GM12878 (cell line): ENCODE measurements at regions not wholly inside any gene's neighbourhood (a gene's known extent, or its start where the extent isn't known, plus 50 kb on each side); places are given as distances from the start of the nearest gene placed in this dataset.

Experiments used
- BRCA1 ChIP-seq: IDR thresholded peaks from 2 replicates; pipeline ENCODE4 v1.6.1; 2011; ENCODE audit warnings: low read depth, low read length, improper control_type of control experiment
- EZH2 ChIP-seq: IDR thresholded peaks from 2 replicates; pipeline ENCODE4 v1.6.1; 2012; ENCODE audit warnings: low read depth, mild to moderate bottlenecking, control low read depth, inconsistent platforms, low read length, borderline replicate concordance; ENCODE audit not compliant: control insufficient read depth
- MTA3 ChIP-seq: IDR thresholded peaks from 2 replicates; pipeline ENCODE4 v1.6.1; 2012; ENCODE audit warnings: low read length, inconsistent platforms, borderline replicate concordance
- NRF1 ChIP-seq: conservative IDR thresholded peaks from 2 replicates; pipeline ENCODE4 v1.6.1; 2011; ENCODE audit warnings: mild to moderate bottlenecking, low read depth, low read length, improper control_type of control experiment
- RAD21 ChIP-seq: IDR thresholded peaks from 2 replicates; pipeline ENCODE4 v1.6.1; 2011; ENCODE audit warnings: mild to moderate bottlenecking, low read depth, low read length, moderate library complexity; ENCODE audit not compliant: insufficient read depth
- SRF ChIP-seq, 2 experiments: IDR thresholded peaks; 2 replicates each; pipeline ENCODE4 v1.6.1; 2011; ENCODE audit warnings: low read depth in 2 of 2, low read length in 2 of 2, mild to moderate bottlenecking in 1 of 2, moderate library complexity in 1 of 2
- TF ChIP-seq, protein P1 (sequence below), 3 experiments: IDR thresholded peaks in 2 of 3; conservative IDR thresholded peaks in 1 of 3; 2 replicates each; pipeline ENCODE4 v1.5.1; 2011; ENCODE audit warnings: low read depth in 3 of 3, low read length in 3 of 3, mild to moderate bottlenecking in 3 of 3, control low read depth in 2 of 3, moderate library complexity in 2 of 3, inconsistent platforms in 1 of 3, mixed read lengths in 1 of 3; ENCODE audit not compliant: control insufficient read depth in 2 of 3, insufficient read depth in 1 of 3; ENCODE audit errors: extremely low read depth in 1 of 3

DNA sequence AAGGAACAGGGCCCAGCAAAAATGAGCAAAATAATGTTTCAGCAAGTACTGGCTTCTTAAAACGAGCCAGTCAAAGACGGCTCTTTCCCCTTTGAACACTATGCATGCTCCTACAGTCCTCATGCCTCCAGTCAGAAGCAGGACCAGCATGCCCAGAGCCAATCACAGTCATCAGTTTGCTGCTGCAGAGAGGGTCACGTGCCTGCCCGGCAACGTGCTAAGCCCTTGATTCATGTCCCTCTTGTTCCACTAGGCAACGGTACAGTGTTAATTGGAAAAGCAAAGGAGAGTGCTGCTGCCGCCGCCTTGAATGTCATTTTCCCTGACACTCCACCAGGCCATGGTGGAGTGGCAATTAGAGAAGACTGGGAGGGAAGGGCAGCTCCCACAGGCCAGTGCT is 500.1 kb downstream of the OCA2 start:
- TF ChIP-seq EZH2 (no peak), BRCA1 (no peak), MTA3 (no peak), RAD21 (no peak), NRF1 (no peak), SRF (IDR thresholded peaks at IDR 0.05; ENCODE audit: low read depth in 2 of 2, low read length in 2 of 2) (no peak)
- TF ChIP-seq, protein P1, sequence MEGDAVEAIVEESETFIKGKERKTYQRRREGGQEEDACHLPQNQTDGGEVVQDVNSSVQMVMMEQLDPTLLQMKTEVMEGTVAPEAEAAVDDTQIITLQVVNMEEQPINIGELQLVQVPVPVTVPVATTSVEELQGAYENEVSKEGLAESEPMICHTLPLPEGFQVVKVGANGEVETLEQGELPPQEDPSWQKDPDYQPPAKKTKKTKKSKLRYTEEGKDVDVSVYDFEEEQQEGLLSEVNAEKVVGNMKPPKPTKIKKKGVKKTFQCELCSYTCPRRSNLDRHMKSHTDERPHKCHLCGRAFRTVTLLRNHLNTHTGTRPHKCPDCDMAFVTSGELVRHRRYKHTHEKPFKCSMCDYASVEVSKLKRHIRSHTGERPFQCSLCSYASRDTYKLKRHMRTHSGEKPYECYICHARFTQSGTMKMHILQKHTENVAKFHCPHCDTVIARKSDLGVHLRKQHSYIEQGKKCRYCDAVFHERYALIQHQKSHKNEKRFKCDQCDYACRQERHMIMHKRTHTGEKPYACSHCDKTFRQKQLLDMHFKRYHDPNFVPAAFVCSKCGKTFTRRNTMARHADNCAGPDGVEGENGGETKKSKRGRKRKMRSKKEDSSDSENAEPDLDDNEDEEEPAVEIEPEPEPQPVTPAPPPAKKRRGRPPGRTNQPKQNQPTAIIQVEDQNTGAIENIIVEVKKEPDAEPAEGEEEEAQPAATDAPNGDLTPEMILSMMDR (IDR thresholded peaks at IDR 0.05 in 2 of 3, conservative IDR thresholded peaks at IDR 0.05 in 1 of 3; ENCODE audit: control insufficient read depth in 2 of 3, extremely low read depth in 1 of 3, insufficient read depth in 1 of 3, low read depth in 3 of 3, low read length in 3 of 3): no peak
